IPS-18a (cell line): ENCODE measurements at regions not wholly inside any gene's neighbourhood (a gene's known extent, or its start where the extent isn't known, plus 50 kb on each side); places are given as distances from the start of the nearest gene placed in this dataset.

Experiments used
- H3K27ac ChIP-seq: one replicate; pipeline ENCODE4 v1.5.1; 2013; ENCODE audit warnings: low read length
- H3K27me3 ChIP-seq: one replicate; pipeline ENCODE4 v1.6.1; 2013; ENCODE audit warnings: mild to moderate bottlenecking, low read length; ENCODE audit not compliant: control insufficient read depth, insufficient read depth
- H3K36me3 ChIP-seq: one replicate; pipeline ENCODE4 v1.6.1; 2013; ENCODE audit warnings: low read depth, low read length; ENCODE audit not compliant: control insufficient read depth
- H3K4me1 ChIP-seq: one replicate; pipeline ENCODE4 v1.6.1; 2013; ENCODE audit warnings: low read depth, low read length; ENCODE audit not compliant: control insufficient read depth
- H3K4me3 ChIP-seq: one replicate; pipeline ENCODE4 v1.5.1; 2013; ENCODE audit warnings: low read length
- H3K9ac ChIP-seq: one replicate; pipeline ENCODE4 v1.6.1; 2013; ENCODE audit warnings: mild to moderate bottlenecking, low read length, moderate library complexity
- H3K9me3 ChIP-seq: one replicate; pipeline ENCODE4 v1.6.1; 2013; ENCODE audit warnings: low read depth, low read length; ENCODE audit not compliant: control insufficient read depth

GRCh38 chr15:95922431-95922830, 408.1 kb upstream of the NR2F2 start:
- Histone ChIP-seq H3K9me3 (no peaks in the 10 kb centered on the region), H3K27me3 (no peaks in the 10 kb centered on the region), H3K4me1 (no peaks in the 10 kb centered on the region), H3K9ac (no peak overlapping the region), H3K4me3 (no peak overlapping the region), H3K27ac (no peak overlapping the region), H3K36me3 (no peaks in the 10 kb centered on the region)

GRCh38 chr15:95923792-95924191, 406.7 kb upstream of the NR2F2 start:
- H3K4me1 ChIP-seq = no peaks in the 10 kb centered on the region
- H3K27me3 ChIP-seq = no peaks in the 10 kb centered on the region
- no peak overlapping the region for H3K27ac ChIP-seq
- no peaks in the 10 kb centered on the region for H3K9me3 ChIP-seq
- H3K4me3 ChIP-seq = no peak overlapping the region
- no peaks in the 10 kb centered on the region for H3K36me3 ChIP-seq
- no peak overlapping the region for H3K9ac ChIP-seq

- Histone ChIP-seq H3K36me3 (no peaks in the 10 kb centered on the region), H3K27ac (no peak overlapping the region), H3K4me3 (no peak overlapping the region), H3K9ac (no peak overlapping the region), H3K27me3 (no peaks in the 10 kb centered on the region), H3K9me3 (no peaks in the 10 kb centered on the region), H3K4me1 (no peaks in the 10 kb centered on the region)
Observed at GRCh38 chr15:95928822-95929221, 401.7 kb upstream of the NR2F2 start.

GRCh38 chr15:95929232-95929846, 401.2 kb upstream of the NR2F2 start:
- H3K4me1 ChIP-seq = no peaks in the 10 kb centered on the region
- no peaks in the 10 kb centered on the region for H3K36me3 ChIP-seq
- no peak overlapping the region for H3K4me3 ChIP-seq
- no peak overlapping the region for H3K9ac ChIP-seq
- H3K27ac ChIP-seq = no peak overlapping the region
- no peaks in the 10 kb centered on the region for H3K27me3 ChIP-seq
- no peaks in the 10 kb centered on the region for H3K9me3 ChIP-seq

- H3K9me3 ChIP-seq = no peaks in the 10 kb centered on the region
- H3K27ac ChIP-seq = no peak overlapping the region
- H3K4me1 ChIP-seq = no peaks in the 10 kb centered on the region
- H3K36me3 ChIP-seq = no peaks in the 10 kb centered on the region
- H3K9ac ChIP-seq = no peak overlapping the region
- no peaks in the 10 kb centered on the region for H3K27me3 ChIP-seq
- no peak overlapping the region for H3K4me3 ChIP-seq
Observed at GRCh38 chr15:95930659-95931375, 399.7 kb upstream of the NR2F2 start.

GRCh38 chr15:95931619-95932018, 398.9 kb upstream of the NR2F2 start:
- Histone ChIP-seq H3K4me1 (no peaks in the 10 kb centered on the region), H3K9ac (no peak overlapping the region), H3K4me3 (no peak overlapping the region), H3K27me3 (no peaks in the 10 kb centered on the region), H3K9me3 (no peaks in the 10 kb centered on the region), H3K36me3 (no peaks in the 10 kb centered on the region), H3K27ac (no peak overlapping the region)

GRCh38 chr15:95932141-95932540, 398.4 kb upstream of the NR2F2 start:
- H3K4me3 ChIP-seq = no peak overlapping the region
- no peaks in the 10 kb centered on the region for H3K4me1 ChIP-seq
- no peak overlapping the region for H3K9ac ChIP-seq
- no peaks in the 10 kb centered on the region for H3K36me3 ChIP-seq
- H3K27ac ChIP-seq = no peak overlapping the region
- H3K27me3 ChIP-seq = no peaks in the 10 kb centered on the region
- no peaks in the 10 kb centered on the region for H3K9me3 ChIP-seq

- Histone ChIP-seq H3K9ac (no peak overlapping the region), H3K4me3 (no peak overlapping the region), H3K36me3 (no peaks in the 10 kb centered on the region), H3K9me3 (no peaks in the 10 kb centered on the region), H3K27ac (no peak overlapping the region), H3K4me1 (no peaks in the 10 kb centered on the region), H3K27me3 (no peaks in the 10 kb centered on the region)
Observed at GRCh38 chr15:95932676-95933075, 397.8 kb upstream of the NR2F2 start.

- H3K36me3 ChIP-seq = no peaks in the 10 kb centered on the region
- peaks cover 9% of the 10 kb centered on the region for H3K4me1 ChIP-seq
- no peak overlapping the region for H3K9ac ChIP-seq
- H3K27me3 ChIP-seq = no peaks in the 10 kb centered on the region
- H3K27ac ChIP-seq = no peak overlapping the region
- H3K4me3 ChIP-seq = no peak overlapping the region
- no peaks in the 10 kb centered on the region for H3K9me3 ChIP-seq
Observed at GRCh38 chr15:95935852-95936251, 394.6 kb upstream of the NR2F2 start.

GRCh38 chr15:95937128-95937528, 393.4 kb upstream of the NR2F2 start:
- H3K27ac ChIP-seq = no peak overlapping the region
- peaks cover 9% of the 10 kb centered on the region for H3K4me1 ChIP-seq
- H3K4me3 ChIP-seq = no peak overlapping the region
- H3K36me3 ChIP-seq = no peaks in the 10 kb centered on the region
- no peak overlapping the region for H3K9ac ChIP-seq
- no peaks in the 10 kb centered on the region for H3K9me3 ChIP-seq
- H3K27me3 ChIP-seq = no peaks in the 10 kb centered on the region

GRCh38 chr15:95940431-95940985, 390.0 kb upstream of the NR2F2 start:
- no peak overlapping the region for H3K4me3 ChIP-seq
- H3K27me3 ChIP-seq = no peaks in the 10 kb centered on the region
- no peaks in the 10 kb centered on the region for H3K9me3 ChIP-seq
- H3K36me3 ChIP-seq = no peaks in the 10 kb centered on the region
- H3K4me1 ChIP-seq = peaks cover 14% of the 10 kb centered on the region
- no peak overlapping the region for H3K9ac ChIP-seq
- H3K27ac ChIP-seq = no peak overlapping the region

GRCh38 chr15:95944193-95944592, 386.3 kb upstream of the NR2F2 start:
- Histone ChIP-seq H3K4me1 (peaks cover 14% of the 10 kb centered on the region), H3K9ac (no peak overlapping the region), H3K27ac (no peak overlapping the region), H3K4me3 (no peak overlapping the region), H3K27me3 (no peaks in the 10 kb centered on the region), H3K9me3 (no peaks in the 10 kb centered on the region), H3K36me3 (no peaks in the 10 kb centered on the region)
